NCI-H1930 (cell line): ENCODE measurements at regions not wholly inside any gene's neighbourhood (a gene's known extent, or its start where the extent isn't known, plus 50 kb on each side); places are given as distances from the start of the nearest gene placed in this dataset.

Experiments used
- DNase-seq, 2 experiments: peaks; one replicate each; lab custom pipeline; 2025; lab: John Stamatoyannopoulos, UW

DNA sequence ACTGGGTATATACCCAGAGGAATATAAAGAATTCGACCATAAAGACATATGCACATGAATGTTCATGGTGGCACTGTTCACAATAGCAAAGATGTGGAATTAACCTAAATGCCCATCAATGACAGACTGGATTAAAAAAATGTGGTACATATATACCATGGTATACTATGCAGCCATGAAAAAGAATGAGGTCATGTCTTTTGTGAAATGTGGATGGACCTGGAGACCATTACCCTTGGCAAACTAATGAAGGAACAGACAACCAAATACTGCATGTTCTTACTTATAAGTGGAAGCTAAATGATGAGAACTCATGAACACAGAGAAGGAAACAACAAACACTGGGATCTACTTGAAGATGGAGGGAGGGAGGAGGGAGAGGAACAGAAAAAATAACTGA is 186.7 kb upstream of the SSTR4 start:
- no peak for DNase-seq

DNA sequence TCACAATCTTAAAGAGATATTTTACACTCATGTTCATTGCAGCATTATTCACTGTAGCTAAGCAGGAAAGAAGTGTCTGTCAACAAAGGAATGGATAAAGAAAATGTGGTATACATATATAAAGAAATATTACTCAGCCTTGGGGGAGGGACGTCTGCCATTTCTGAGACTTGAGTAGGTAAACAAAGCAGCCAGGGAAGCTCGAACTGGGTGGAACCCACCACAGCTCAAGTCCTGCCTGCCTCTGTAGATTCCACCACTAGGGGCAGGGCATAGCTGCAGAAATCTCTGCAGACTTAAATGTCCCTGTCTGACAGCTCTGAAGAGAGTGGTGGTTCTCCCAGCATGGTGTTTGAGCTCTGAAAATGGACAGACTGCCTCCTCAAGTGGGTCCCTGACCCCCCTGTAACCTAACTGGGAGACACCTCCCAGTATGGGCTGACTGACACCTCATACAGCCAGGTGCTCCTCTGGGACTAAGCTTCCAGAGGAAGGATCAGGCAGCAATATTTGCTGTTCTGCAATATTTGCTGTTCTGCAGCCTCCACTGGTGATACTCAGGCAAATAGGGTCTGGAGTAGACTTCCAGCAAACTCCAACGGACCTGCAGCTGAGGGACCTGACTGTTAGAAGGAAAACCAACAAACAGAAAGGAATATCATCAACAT is 183.3 kb upstream of the SSTR4 start:
- DNase-seq = peak in 1 of 2 experiments; percentile 18

DNA sequence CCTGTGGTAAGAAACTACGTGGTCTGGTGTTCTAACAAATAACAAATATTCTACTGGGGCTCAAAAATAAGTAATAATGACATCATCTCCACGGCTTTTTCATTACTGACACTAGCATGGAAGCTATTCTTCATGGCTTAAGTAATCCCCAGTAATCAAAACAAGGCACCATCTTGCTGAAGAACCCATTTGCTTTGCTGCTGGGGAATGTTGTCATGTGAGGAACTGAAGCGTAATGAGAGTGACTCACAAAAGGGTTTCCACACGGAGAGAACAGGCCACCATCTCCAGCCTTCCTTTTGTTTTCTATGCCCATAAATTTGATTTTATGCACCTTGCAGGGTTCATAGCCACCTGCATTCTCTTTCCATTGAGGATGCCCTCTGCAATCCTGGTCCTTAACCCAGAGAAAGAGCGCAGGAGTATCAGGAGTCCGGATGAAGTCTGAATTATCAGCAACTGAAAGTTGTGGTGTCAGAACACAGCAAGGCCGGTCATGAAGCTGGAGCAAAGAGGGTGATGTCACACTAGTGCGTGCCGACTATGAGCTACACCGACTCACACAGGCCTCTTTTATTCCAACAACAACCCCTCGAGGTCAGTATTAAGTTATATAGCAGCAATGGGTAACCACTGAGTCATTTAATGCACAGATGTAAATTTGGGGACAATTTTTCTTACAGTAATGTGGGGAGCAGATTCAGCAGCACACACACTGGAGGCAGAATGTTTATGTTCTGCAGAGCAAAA is 173.7 kb upstream of the SSTR4 start:
- no peak for DNase-seq

DNA sequence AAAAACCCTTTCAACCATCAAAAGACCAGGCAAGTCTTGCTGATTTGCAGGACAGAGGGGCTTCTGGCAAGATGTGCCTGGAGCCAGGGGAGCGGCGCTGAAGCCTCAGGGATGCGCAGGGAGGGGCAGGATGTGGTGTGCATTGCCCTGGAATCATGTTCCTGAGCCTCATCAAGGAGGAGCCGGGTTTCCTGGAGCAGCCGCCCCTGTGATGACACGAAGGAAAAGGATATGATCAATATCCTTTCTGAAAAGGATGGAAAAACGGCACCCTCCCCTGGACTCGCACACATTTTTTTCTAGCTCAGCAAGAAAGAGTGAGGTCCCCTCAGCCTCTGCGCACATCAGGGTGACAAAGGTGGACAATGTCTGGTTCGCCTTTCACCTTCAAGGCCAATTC is 173.1 kb upstream of the SSTR4 start:
- no peak for DNase-seq

DNA sequence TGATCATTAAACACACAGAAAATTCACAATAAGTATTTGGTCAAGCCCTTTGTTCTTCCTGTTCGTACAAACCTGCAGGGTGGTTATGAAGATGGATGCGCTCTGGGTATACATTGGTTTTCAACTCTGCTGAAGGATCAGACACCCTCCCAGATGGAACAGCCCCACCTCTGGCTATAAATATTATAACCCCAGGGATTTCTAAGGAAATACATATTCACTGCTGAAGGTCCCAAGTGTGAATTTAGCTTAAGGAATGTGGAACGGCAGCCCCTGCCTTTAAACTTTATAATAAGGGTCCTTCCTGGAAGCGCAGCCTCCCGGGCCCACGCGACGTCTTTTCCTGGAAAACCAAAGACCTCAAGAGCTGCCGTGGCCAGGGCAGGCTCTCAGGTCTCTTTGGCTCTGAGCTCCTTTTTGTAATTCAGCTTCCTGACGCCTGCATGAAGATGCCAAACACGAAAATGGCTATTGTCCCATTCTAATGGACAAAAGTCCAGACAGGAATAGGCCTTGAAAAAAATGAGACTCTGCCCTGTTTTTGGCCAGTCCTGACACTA is 172.4 kb upstream of the SSTR4 start:
- no peak for DNase-seq

DNA sequence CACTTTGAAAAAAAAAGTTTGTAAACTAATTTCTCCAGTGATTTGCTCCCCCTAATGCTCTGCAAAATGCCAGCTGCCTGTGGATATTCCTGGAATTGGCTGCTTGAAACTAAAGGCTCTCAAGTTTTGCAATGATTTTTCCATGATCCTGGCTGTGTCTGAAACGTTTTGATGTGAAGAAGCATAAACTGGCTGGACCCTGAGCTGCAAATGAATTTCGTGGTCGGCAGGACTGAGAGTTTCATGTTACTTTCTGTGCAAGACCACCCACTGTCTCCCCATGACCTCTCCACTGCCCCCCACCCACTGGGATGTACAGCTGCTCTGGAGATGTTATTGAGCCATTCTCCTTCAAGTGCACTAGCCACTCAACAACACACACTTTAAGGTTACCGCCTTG is 171.3 kb upstream of the SSTR4 start:
- DNase-seq = no peak

DNA sequence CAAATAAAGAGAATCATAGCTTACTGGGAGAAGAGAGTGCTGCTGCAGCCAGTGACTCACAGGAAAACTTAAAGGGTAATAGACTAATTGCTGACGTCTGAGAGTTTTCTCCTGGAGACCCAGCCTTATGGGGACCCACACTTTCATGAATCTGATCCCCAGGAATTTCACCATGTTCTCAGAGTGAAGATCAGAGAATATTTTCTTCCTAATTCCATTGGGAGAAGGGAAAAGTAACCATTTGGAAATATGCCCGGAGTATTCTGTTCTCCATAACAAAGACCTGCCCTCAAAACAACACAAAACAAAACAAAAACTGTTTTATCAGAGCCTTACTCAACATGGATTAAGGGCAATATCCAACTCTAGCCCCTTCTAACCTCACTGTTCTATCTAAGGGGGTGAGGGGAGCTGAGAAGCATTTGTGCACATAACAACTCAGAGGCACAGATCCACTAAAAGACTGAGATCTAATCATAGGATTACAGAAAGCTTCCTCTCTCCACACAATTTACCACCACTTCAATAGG is 168.2 kb upstream of the SSTR4 start:
- no peak for DNase-seq

DNA sequence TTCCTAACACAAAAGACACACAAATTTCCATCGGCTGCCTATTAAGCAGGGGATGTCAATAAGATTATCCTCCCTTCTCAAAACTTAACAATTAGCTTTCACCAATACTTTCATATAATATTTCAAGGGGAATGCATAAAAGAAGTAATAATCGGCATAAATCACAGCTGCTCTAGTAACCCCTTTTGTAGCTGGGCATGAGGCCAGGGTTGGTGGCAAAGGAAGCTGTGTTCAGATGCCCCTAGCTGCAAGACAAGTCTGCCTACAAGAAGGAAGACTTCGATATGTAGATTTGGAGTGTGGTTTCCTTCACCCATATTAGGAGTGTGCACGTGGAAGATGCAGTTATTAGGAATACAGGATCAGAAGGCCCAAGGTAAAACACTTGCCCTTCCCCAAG is 156.9 kb upstream of the SSTR4 start:
- no peak for DNase-seq

DNA sequence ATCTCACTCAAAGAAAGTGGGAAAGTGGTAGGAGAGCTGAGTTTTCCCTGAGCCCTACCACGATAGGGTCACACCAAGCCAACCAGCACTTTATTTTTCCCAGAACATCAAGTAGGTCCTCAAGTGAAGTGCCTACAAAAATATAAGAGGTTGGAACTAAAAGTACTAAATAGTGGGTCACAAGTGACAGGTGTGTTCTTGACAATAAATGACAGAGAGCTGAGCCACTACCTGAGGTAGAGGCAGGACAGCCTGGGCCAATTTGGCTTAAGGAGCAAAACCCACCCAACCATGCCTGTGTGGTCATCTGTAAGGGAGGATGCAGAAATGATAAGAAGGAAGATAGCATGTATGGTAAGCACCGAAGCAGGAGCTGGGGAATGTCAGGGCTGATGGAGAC is 154.8 kb upstream of the SSTR4 start:
- DNase-seq = no peak

DNA sequence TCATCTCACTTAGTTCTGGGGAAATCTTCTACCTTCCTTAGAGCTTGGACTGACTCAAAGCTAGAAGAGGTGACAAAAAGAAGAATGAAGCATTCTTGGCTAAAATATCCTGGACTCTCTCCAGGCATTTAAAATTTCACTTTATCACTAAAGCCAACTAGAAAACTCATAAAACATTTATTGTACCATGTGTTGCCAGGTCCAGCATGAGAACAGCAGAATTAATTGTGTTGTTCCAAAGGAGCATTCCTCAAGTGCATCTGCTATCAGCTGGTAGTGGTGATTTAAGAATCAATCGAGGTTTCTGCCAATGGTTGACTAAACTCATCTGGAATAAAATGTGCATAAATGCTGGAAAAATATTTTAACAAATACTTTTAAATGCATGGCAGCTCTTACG is 147.3 kb upstream of the SSTR4 start:
- no peak for DNase-seq

DNA sequence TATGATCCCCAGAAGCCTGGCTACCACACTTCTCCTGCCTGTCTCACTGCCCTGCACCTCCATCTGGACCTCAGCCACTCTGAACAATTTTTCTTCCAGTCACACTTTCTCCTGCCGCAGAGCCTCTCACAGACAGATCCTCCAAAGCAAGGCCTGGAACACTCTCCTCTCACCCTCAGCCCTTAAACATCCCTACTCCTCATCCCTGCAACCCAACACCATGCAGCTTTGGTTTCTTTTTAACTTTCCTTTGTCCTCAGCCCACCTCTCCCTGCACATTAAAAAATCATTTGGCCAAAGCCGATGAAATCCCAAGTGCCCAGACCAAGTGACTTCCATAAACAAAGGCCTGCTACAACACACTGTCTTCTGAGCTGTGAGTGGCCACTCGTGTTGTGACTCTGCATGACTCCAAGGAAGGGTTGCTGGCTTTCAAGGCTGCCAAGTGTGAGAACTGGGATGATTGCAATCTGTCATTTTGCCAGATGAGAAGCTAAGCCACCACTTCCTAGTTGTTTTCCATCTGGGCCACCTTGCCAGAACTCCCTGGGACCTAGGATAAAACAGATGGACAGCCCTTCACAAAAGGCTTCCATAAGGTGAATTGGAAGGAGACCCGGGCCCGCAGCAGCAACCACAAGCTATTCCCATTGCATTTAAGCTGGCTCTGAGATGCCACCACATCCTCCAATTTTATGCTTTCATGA is 144.4 kb upstream of the SSTR4 start:
- DNase-seq = no peak

DNA sequence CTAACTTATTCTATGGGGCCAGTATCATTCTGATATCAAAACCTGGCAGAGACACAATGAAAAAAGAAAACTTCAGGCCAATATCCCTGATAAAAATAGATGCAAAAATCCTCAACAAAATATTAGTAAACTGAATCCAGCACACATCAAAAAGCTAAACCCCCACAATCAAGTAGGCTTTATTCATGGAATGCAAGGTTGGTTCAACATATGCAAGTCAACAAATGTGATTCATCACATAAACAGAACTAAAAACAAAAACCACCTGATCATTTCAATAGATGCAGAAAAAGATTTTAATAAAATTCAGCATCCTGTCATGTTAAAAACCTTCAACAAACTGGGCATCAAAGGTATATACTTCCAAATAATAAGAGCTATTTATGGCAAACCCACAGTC is 133.9 kb upstream of the SSTR4 start:
- DNase-seq = no peak

DNA sequence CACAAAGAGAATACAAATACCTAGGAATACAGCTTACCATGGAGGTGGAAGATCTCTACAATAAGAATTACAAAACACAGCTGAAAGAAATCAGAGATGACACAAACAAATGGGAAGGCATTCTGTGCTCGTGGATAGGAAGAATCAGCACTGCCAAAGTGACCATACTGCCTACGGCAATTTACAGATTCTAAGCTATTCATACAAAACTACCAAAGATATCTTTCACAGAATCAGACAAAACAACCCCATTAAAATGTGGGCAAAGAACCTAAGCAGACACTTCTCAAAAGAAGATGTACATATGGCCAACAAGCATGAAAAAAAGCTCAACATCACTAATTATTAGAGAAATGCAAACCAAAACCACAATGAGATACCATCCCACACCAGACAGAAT is 133.2 kb upstream of the SSTR4 start:
- no peak for DNase-seq

DNA sequence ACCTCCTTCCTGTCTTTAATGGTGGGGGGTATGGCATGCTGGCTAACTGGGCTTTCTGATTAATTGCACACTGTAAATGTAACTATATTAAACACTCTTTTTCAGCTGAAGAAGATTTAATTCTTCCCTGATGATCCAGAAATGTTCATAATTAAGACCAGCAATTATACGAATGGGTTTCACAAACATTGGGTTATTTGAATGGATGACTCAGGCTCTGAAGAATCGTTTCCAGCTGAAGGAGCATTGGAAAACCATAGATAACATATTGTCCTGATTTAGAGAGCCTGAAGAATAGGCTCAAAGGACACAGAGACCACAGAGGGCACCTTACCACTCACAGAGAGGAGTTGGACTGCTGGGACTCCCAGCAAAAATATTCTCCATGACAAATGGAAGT is 130.7 kb upstream of the SSTR4 start:
- no peak for DNase-seq

DNA sequence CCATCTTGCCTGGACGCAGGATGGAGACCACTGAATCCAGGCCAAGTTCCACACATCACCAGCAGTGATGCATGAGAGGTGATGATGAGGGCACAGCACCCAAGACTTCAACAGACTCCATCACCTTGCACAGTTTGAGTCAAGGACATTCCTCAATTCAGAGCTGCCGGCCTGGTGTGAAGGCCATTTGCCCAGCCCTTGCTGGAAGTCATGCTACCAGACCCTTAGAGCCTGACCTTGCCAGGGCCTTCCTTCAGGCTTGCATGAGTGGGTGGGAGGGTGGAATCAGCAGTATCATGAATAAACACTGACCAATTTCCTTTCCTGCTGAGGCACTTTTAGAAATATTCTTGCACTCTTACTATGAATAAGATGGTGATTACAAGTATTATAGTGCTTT is 130.2 kb upstream of the SSTR4 start:
- DNase-seq = no peak

DNA sequence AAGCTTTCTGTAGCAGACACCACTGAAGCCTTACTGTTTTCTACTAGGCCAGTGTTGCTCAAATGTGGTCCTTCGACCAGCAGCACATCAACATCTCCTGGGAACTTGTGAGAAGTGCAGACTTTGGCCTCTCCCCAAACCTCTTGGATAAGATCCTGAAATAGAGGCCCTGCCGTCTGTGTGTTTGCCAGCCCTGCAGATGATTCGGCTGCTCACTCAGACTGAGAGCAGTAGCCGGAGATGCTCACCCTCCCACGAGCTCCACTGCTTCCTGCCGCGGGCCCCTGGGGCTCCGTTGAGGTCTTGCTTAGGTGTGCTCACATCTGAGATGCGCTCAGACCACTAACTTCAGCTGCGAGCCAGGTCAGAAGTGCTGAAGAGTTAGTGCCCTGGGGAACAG is 129.5 kb upstream of the SSTR4 start:
- DNase-seq = no peak

DNA sequence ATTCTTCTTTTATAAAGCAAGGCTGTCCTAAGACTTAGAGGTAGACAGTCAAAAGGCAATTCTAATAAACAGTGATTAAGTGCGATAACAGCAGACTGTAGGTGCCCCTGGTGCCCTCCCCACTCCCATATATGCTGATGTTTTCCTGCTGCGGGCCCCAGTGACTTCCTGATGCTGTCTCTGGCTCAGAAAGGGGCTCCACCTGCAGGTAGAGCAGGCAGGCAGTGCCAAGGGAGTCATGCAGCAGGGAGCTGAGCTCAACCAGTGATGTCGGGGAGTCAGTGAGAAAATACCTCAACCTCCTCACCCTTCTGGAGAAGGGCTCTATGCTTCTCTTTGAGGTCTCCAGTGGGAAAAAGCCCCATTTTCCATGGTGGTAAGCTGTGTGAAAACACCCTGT is 126.7 kb upstream of the SSTR4 start:
- DNase-seq = no peak

DNA sequence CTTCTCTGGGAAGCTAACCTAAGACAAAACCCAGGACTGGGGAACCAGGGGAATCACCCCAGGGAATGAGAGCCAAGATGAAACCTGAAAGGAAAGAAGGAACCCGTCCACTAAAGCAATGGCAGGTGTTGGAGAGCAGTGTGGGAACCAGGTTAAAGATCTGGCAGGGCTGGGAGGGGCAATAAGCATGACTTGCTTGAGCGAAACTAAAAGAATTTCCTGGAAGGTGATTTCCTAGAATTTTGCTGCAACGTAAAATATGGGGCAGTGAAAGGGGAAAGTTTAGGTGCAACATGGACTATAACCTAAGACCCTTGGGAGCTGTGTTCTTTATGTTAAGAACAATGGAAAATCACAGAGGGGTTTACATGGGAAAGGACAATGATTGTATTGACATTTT is 126.2 kb upstream of the SSTR4 start:
- DNase-seq = no peak

DNA sequence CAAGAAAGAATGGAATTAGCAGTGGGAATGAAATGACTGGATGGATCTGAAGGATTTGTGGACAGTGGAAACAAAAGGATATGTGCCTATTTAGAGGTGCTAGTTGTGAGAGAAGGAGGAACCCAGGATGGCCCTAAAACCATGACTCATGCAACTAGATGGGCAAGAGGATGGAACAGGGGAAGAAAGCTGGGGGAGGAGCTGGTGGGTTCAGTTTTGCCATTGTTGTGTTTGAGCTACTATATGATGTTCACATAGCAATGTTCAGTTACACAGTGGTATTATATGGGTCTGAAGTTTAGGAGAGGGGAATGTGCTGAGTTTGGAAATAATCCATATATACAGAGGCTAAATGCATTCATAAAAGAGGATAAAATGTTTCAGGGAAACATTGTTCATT is 125.7 kb upstream of the SSTR4 start:
- no peak for DNase-seq

DNA sequence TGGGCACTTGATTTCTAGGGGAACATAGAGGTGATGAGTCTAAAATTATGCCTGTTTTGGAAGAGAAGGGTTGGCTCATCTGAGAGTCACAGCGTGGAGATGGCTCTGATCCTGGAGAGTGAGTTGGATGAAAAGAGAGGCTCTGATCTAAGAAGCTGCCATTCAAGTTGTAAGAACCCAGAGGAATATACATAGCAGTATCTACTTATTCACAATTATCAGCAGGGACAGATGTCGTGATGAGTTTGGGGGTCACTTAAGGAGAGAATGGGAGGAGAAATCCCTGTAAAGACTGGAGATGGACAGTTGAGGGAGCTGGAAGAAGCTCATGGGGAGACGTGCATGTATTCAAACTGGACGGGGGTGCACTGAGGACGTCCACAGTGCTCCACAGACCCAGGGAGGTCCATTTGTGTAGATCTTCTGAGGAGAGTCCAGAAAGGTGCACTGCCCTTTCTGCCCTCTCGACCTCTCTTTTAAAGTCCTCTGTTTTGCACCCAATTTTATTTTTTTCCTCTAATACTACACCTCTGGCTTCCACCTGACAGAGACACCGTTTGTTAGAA is 124.7 kb upstream of the SSTR4 start:
- no peak for DNase-seq

DNA sequence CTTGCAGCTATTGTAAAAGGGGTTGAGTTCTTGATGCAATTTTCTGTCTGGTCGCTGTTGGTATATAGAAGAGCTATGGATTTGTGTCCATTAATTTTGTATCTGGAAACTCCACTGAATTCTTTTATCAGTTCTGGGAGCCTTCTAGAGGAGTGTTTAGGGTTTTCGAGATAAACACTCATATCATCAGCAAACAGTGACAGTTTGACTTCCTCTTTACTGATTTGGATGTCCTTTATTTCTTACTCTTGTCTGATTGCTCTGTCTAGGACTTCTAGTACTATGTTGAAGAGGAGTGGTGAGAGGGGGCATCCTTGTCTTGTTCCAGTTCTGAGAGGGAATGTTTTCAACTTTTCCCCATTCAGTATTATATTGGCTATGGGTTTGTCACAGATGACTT is 120.8 kb upstream of the SSTR4 start:
- no peak for DNase-seq

DNA sequence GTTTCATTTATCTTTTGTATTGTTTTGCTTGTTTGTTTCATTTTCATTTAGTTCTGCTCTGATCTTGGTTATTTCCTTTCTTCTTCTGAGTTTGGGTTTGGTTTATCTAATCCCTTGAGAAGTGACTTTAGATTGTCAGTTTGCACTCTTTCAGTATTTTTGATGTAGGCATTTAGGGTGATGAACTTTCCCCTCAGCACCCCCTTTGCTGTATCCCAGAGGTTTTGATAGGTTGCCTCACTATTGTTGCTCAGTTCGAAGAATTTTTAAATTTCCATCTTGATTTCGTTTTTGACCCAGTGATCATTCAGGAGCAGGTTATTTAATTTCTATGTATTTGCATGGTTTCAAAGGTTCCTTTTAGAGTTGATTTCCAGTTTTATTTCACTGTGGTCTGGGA is 119.6 kb upstream of the SSTR4 start:
- no peak for DNase-seq
